HCT116 (cell line): ENCODE measurements at regions not wholly inside any gene's neighbourhood (a gene's known extent, or its start where the extent isn't known, plus 50 kb on each side); places are given as distances from the start of the nearest gene placed in this dataset.

Experiments
- ATAC-seq: fragments of 200-7000 bp; cut with Tn5 transposase; 2 replicates; pipeline ENCODE4 v1.9.1; 2020; ENCODE audit warnings: mild to moderate bottlenecking, moderate library complexity
- BruUV-seq: library from RNA; stranded (reverse); fragments of 400-500 nt; replicated peaks from 2 replicates; lab custom pipeline; 2021; lab: Mats Ljungman, UMichigan
- CTCF ChIA-PET: fragments of 300-600 bp; sonication (Branson Sonifier 250); formaldehyde crosslinking; loops from one replicate; lab custom pipeline; 2021; ENCODE audit warnings: antibody characterized with exemption; lab: Charles Lee
- POLR2A ChIA-PET: fragments of 300-600, 350-600 bp; sonication (Branson Sonifier 250); formaldehyde crosslinking; loops from one replicate; lab custom pipeline; 2021; ENCODE audit warnings: antibody characterized with exemption; lab: Charles Lee
- RAD21 ChIA-PET, 2 experiments: fragments of 300-600 bp; sonication (Branson Sonifier 250); formaldehyde crosslinking; loops; one replicate each; lab custom pipeline; 2023; ENCODE audit warnings: low total read pairs in 2 of 2; ENCODE audit not compliant: uncharacterized antibody in 2 of 2, unreplicated experiment in 2 of 2, low non-redundant PET in 1 of 2; lab: Charles Lee
- DNase-seq: peaks from one replicate; pipeline ENCODE4 v3.0.0-alpha.2; 2010; ENCODE audit warnings: low read depth, low spot score
- H2AFZ ChIP-seq: fragments of 200-600 bp; shearing (Covaris generic), sonication (generic); 2 replicates; pipeline ENCODE4 v1.6.1; 2017; ENCODE audit warnings: low read depth, mixed run types, mixed read lengths, antibody characterized with exemption, low read length; ENCODE audit not compliant: poor library complexity, severe bottlenecking
- H3K27ac ChIP-seq: 2 replicates; pipeline ENCODE4 v1.5.1; 2012; ENCODE audit warnings: low read depth, low read length
- H3K27me3 ChIP-seq: fragments of 200-600 bp; sonication (generic); 2 replicates; pipeline ENCODE4 v1.6.1; 2016; ENCODE audit warnings: mixed run types, low read length, mixed read lengths; ENCODE audit not compliant: insufficient read depth
- H3K36me3 ChIP-seq, 2 experiments: fragments of 200-500 bp in 1 of 2; fragments of 200-600 bp in 1 of 2; sonication (Bioruptor generic) in 1 of 2; sonication (generic) in 1 of 2; 2 replicates each; pipeline versions ENCODE4 v1.5.1 to v1.6.1; 2014 to 2016; ENCODE audit warnings: low read length in 2 of 2, inconsistent platforms in 1 of 2, mixed read lengths in 1 of 2, mixed run types in 1 of 2; ENCODE audit not compliant: insufficient read depth in 2 of 2, control insufficient read depth in 1 of 2
- H3K4me1 ChIP-seq, 2 experiments: fragments of 200-600 bp in 1 of 2; sonication (generic) in 1 of 2; 2 replicates each; pipeline versions ENCODE4 v1.5.1 to v1.6.1; 2012 to 2017; ENCODE audit warnings: low read length in 2 of 2, inconsistent platforms in 1 of 2, mild to moderate bottlenecking in 1 of 2, mixed read lengths in 1 of 2, mixed run types in 1 of 2, moderate library complexity in 1 of 2; ENCODE audit not compliant: insufficient read depth in 2 of 2, control insufficient read depth in 1 of 2
- H3K4me2 ChIP-seq: fragments of 200-600 bp; sonication (generic); 2 replicates; pipeline ENCODE4 v1.6.1; 2017; ENCODE audit warnings: mixed run types, low read length, mixed read lengths
- H3K4me3 ChIP-seq, 2 experiments: fragments of 200-600 bp in 1 of 2; sonication (generic) in 1 of 2; replicated peaks in 1 of 2; 2 replicates each; pipeline ENCODE4 v1.5.1; 2011 to 2016; ENCODE audit warnings: low read length in 2 of 2, control low read depth in 1 of 2, low read depth in 1 of 2, mild to moderate bottlenecking in 1 of 2, mixed read lengths in 1 of 2, mixed run types in 1 of 2
- H3K79me2 ChIP-seq: fragments of 200-600 bp; sonication (generic); 2 replicates; pipeline ENCODE4 v1.6.1; 2017; ENCODE audit warnings: mild to moderate bottlenecking, mixed run types, low read length, moderate library complexity, mixed read lengths; ENCODE audit not compliant: insufficient read depth
- H3K9ac ChIP-seq: fragments of 200-600 bp; sonication (generic); 2 replicates; pipeline ENCODE4 v1.6.1; 2016; ENCODE audit warnings: low read length, mixed read lengths
- H3K9me2 ChIP-seq: fragments of 200-600 bp; sonication (generic), shearing (Covaris generic); 2 replicates; pipeline ENCODE4 v1.6.1; 2017; ENCODE audit warnings: mixed run types, mild to moderate bottlenecking, moderate library complexity; ENCODE audit not compliant: insufficient read depth
- H3K9me3 ChIP-seq, 2 experiments: fragments of 200-500 bp in 1 of 2; fragments of 200-600 bp in 1 of 2; sonication (Bioruptor generic) in 1 of 2; sonication (generic) in 1 of 2; 2 replicates each; pipeline ENCODE4 v1.6.1; 2014 to 2017; ENCODE audit warnings: low read length in 2 of 2, mixed read lengths in 2 of 2, inconsistent platforms in 1 of 2, low read depth in 1 of 2, mild to moderate bottlenecking in 1 of 2, mixed run types in 1 of 2, moderate library complexity in 1 of 2; ENCODE audit not compliant: control insufficient read depth in 1 of 2, insufficient read depth in 1 of 2
- H4K20me1 ChIP-seq: fragments of 200-600 bp; sonication (generic), shearing (Covaris generic); 2 replicates; pipeline ENCODE4 v1.6.1; 2017; ENCODE audit warnings: mixed run types, mild to moderate bottlenecking, moderate library complexity; ENCODE audit not compliant: insufficient read depth
- CBX3 ChIP-seq: IDR thresholded peaks from 2 replicates; pipeline ENCODE4 v1.6.1; 2012; ENCODE audit warnings: low read depth
- CEBPB ChIP-seq: IDR thresholded peaks from 2 replicates; pipeline ENCODE4 v1.6.1; 2012; ENCODE audit warnings: low read depth
- EGR1 ChIP-seq: IDR thresholded peaks from 2 replicates; pipeline ENCODE4 v1.6.1; 2012; ENCODE audit warnings: low read depth
- ELF1 ChIP-seq: IDR thresholded peaks from 2 replicates; pipeline ENCODE4 v1.6.1; 2012; ENCODE audit warnings: low read depth, borderline replicate concordance
- EZH2phosphoT487 ChIP-seq: fragments of 200-600 bp; IDR thresholded peaks from 2 replicates; pipeline ENCODE4 v1.6.1; 2018; ENCODE audit warnings: antibody characterized with exemption, borderline replicate concordance
- FOSL1 ChIP-seq: IDR thresholded peaks from 2 replicates; pipeline ENCODE4 v1.6.1; 2012; ENCODE audit warnings: low read depth
- JUND ChIP-seq: IDR thresholded peaks from 2 replicates; pipeline ENCODE4 v1.6.1; 2012
- POLR2A ChIP-seq: IDR thresholded peaks from 2 replicates; pipeline ENCODE4 v1.7.0; 2011; ENCODE audit warnings: borderline replicate concordance; ENCODE audit not compliant: insufficient read depth, insufficient read length; ENCODE audit errors: extremely low read depth
- POLR2AphosphoS5 ChIP-seq: IDR thresholded peaks from 2 replicates; pipeline ENCODE4 v1.6.1; 2011; ENCODE audit warnings: mild to moderate bottlenecking, low read depth, low read length, moderate library complexity
- SIN3A ChIP-seq: IDR thresholded peaks from 2 replicates; pipeline ENCODE4 v1.6.1; 2012; ENCODE audit warnings: low read depth
- SP1 ChIP-seq: IDR thresholded peaks from 2 replicates; pipeline ENCODE4 v1.6.1; 2012; ENCODE audit warnings: low read depth
- SRF ChIP-seq: IDR thresholded peaks from 2 replicates; pipeline ENCODE4 v1.6.1; 2012; ENCODE audit warnings: low read depth
- ZFX ChIP-seq: fragments of 450-650 bp; IDR thresholded peaks from 2 replicates; pipeline ENCODE4 v1.6.1; 2017
- ZNF274 ChIP-seq: fragments of 200-500 bp; sonication (Bioruptor generic); IDR thresholded peaks from 2 replicates; pipeline ENCODE4 v1.6.1; 2014; ENCODE audit warnings: mild to moderate bottlenecking, low read depth, low read length, inconsistent platforms
- intact Hi-C: fragments of 100-400 bp; cut with micrococcal nuclease; formaldehyde crosslinking; loops from 2 replicates; pipeline ENCODE4 v1.10.0; 2022
- TF ChIP-seq, protein P1 (sequence below), 3 experiments: fragments of 200-600 bp in 1 of 3; sonication (generic) in 1 of 3; IDR thresholded peaks in 2 of 3; conservative IDR thresholded peaks in 1 of 3; 2 replicates each; pipeline ENCODE4 v1.5.1; 2012 to 2017; ENCODE audit warnings: low read depth in 2 of 3, low read length in 2 of 3, antibody characterized with exemption in 1 of 3, borderline replicate concordance in 1 of 3, control low read depth in 1 of 3, mild to moderate bottlenecking in 1 of 3, mixed read lengths in 1 of 3, mixed run types in 1 of 3, moderate library complexity in 1 of 3; ENCODE audit not compliant: insufficient read depth in 1 of 3
- TF ChIP-seq, protein P2 (sequence below): IDR thresholded peaks from 2 replicates; pipeline ENCODE4 v1.6.1; 2012
- TF ChIP-seq, protein P3 (sequence below): IDR thresholded peaks from 2 replicates; pipeline ENCODE4 v1.6.1; 2012
- TF ChIP-seq, protein P4 (sequence below): IDR thresholded peaks from 2 replicates; pipeline ENCODE4 v1.6.1; 2011; ENCODE audit warnings: mild to moderate bottlenecking, low read length, moderate library complexity; ENCODE audit not compliant: insufficient replicate concordance; ENCODE audit errors: extremely low read depth

DNA sequence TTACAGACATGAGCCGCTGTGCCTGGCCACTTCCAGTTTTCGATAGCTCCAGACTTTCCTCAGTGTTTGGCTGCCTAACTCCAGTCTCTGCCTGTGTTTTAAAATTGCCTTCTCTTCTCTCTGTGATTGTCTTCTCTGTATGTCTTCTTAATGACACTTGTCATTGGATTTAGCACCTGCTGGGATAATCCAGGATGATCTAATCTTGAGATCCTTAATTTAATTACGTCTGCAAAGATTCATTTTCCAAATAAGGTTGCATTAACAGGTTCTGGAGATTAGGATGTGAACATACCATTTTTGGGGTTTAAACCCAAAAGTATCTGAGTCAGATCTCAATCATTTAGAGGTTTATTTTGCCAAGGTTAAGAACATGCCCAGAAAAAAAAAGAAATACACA is 222.2 kb upstream of the PDZRN3 start (continued):
- TF ChIP-seq SIN3A (no peak), CEBPB (no peak)
- TF ChIP-seq, protein P1, sequence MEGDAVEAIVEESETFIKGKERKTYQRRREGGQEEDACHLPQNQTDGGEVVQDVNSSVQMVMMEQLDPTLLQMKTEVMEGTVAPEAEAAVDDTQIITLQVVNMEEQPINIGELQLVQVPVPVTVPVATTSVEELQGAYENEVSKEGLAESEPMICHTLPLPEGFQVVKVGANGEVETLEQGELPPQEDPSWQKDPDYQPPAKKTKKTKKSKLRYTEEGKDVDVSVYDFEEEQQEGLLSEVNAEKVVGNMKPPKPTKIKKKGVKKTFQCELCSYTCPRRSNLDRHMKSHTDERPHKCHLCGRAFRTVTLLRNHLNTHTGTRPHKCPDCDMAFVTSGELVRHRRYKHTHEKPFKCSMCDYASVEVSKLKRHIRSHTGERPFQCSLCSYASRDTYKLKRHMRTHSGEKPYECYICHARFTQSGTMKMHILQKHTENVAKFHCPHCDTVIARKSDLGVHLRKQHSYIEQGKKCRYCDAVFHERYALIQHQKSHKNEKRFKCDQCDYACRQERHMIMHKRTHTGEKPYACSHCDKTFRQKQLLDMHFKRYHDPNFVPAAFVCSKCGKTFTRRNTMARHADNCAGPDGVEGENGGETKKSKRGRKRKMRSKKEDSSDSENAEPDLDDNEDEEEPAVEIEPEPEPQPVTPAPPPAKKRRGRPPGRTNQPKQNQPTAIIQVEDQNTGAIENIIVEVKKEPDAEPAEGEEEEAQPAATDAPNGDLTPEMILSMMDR (IDR thresholded peaks at IDR 0.05 in 2 of 3, conservative IDR thresholded peaks at IDR 0.05 in 1 of 3; ENCODE audit: borderline replicate concordance in 1 of 3, insufficient read depth in 1 of 3, low read depth in 2 of 3, low read length in 2 of 3): no peak

DNA sequence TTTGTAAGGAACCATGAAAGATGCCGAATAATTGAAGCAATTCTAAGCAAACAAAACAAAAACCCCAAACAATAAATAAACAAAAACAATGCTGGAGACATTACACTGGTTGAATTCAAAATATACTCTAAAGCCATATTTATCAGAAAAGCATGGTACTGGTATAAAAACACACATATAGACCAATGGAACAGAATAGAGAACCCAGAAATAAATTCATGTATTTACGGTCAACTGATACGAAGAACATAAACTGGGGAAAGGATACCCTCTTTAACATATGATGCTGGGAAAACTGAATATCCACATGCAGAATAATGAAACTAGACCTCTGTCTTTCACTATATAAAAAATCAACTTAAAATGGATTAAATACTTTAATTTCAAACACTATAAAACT is 214.3 kb upstream of the PDZRN3 start:
- POLR2A ChIA-PET: no interaction called here

More for the DNA sequence above, 214.3 kb upstream of the PDZRN3 start:
- no peak overlapping the region for H2AFZ ChIP-seq
- H3K79me2 ChIP-seq: no peaks in the 10 kb centered on the region
- no peaks in the 10 kb centered on the region for H3K36me3 ChIP-seq
- CTCF ChIA-PET: no interaction called here
- BruUV-seq: no TSS peak
- no peak overlapping the region for H3K27ac ChIP-seq
- H4K20me1 ChIP-seq: no peaks in the 10 kb centered on the region
- no peak overlapping the region for H3K4me2 ChIP-seq
- H3K9me2 ChIP-seq: no peaks in the 10 kb centered on the region
- H3K4me1 ChIP-seq: no peaks in the 10 kb centered on the region
- no peak for DNase-seq
- intact Hi-C loops: no loop called here
- no peak for TF ChIP-seq CBX3
- TF ChIP-seq EGR1: no peak
- no peak for TF ChIP-seq EZH2phosphoT487
- TF ChIP-seq, protein P2, sequence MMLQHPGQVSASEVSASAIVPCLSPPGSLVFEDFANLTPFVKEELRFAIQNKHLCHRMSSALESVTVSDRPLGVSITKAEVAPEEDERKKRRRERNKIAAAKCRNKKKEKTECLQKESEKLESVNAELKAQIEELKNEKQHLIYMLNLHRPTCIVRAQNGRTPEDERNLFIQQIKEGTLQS: no peak
- TF ChIP-seq ZFX: no peak
- TF ChIP-seq SP1: no peak
- no peak for TF ChIP-seq FOSL1
- TF ChIP-seq POLR2A: no peak
- TF ChIP-seq, protein P3, sequence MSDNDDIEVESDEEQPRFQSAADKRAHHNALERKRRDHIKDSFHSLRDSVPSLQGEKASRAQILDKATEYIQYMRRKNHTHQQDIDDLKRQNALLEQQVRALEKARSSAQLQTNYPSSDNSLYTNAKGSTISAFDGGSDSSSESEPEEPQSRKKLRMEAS: no peak
- no peak for TF ChIP-seq SIN3A
- TF ChIP-seq, protein P4, sequence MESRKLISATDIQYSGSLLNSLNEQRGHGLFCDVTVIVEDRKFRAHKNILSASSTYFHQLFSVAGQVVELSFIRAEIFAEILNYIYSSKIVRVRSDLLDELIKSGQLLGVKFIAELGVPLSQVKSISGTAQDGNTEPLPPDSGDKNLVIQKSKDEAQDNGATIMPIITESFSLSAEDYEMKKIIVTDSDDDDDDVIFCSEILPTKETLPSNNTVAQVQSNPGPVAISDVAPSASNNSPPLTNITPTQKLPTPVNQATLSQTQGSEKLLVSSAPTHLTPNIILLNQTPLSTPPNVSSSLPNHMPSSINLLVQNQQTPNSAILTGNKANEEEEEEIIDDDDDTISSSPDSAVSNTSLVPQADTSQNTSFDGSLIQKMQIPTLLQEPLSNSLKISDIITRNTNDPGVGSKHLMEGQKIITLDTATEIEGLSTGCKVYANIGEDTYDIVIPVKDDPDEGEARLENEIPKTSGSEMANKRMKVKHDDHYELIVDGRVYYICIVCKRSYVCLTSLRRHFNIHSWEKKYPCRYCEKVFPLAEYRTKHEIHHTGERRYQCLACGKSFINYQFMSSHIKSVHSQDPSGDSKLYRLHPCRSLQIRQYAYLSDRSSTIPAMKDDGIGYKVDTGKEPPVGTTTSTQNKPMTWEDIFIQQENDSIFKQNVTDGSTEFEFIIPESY: no peak
- no peak for TF ChIP-seq SRF
- no peak for TF ChIP-seq POLR2AphosphoS5
- no peak for TF ChIP-seq CEBPB
- no peak for TF ChIP-seq ELF1
- no peak for TF ChIP-seq JUND
- no peak for TF ChIP-seq ZNF274
- TF ChIP-seq, protein P1 (IDR thresholded peaks at IDR 0.05 in 2 of 3, conservative IDR thresholded peaks at IDR 0.05 in 1 of 3; ENCODE audit: borderline replicate concordance in 1 of 3, insufficient read depth in 1 of 3, low read depth in 2 of 3, low read length in 2 of 3): no peak
- H3K27me3 ChIP-seq: no peaks in the 10 kb centered on the region
- no peak overlapping the region for H3K4me3 ChIP-seq
- ATAC-seq: no peak
- peaks cover 0 to 19% of the 10 kb centered on the region in 2 experiments; a peak in 1 of 4 replicates for H3K9me3 ChIP-seq
- H3K9ac ChIP-seq: no peak overlapping the region
- RAD21 ChIA-PET: no interaction called here
